Keratinocyte (primary cell): ENCODE measurements at regions not wholly inside any gene's neighbourhood (a gene's known extent, or its start where the extent isn't known, plus 50 kb on each side); places are given as distances from the start of the nearest gene placed in this dataset.

Experiments used
- DNase-seq: peaks from one replicate; pipeline ENCODE4 v3.0.0-alpha.2; 2011; ENCODE audit warnings: low read depth, missing footprints, low spot score
- FAIRE-seq: peaks from 2 replicates; lab custom pipeline; 2011; peaks lifted over from hg19 to GRCh38; lab: Jason Lieb, UNC
- H2AFZ ChIP-seq: 2 replicates; pipeline ENCODE4 v1.6.0; 2012; ENCODE audit warnings: low read length, control low read depth, inconsistent platforms; ENCODE audit not compliant: control insufficient read depth
- H3K27ac ChIP-seq: 2 replicates; pipeline ENCODE4 v1.5.1; 2011; ENCODE audit warnings: low read length; ENCODE audit not compliant: control insufficient read depth, insufficient read depth
- H3K27me3 ChIP-seq: 3 replicates; pipeline ENCODE4 v1.6.0; 2011; ENCODE audit warnings: low read length; ENCODE audit not compliant: control insufficient read depth, insufficient read depth; ENCODE audit errors: extremely low read depth
- H3K36me3 ChIP-seq, 2 experiments: 2 replicates in 1 of 2; 3 replicates in 1 of 2; pipeline ENCODE4 v1.5.1; 2011; ENCODE audit warnings: low read length in 2 of 2, mild to moderate bottlenecking in 1 of 2; ENCODE audit not compliant: control insufficient read depth in 2 of 2, insufficient read depth in 2 of 2; ENCODE audit errors: extremely low read depth in 1 of 2
- H3K4me1 ChIP-seq: 3 replicates; pipeline ENCODE4 v1.5.1; 2011; ENCODE audit warnings: low read length; ENCODE audit not compliant: control insufficient read depth, insufficient read depth; ENCODE audit errors: extremely low read depth
- H3K4me2 ChIP-seq: 3 replicates; pipeline ENCODE4 v1.6.0; 2011; ENCODE audit warnings: low read depth, low read length; ENCODE audit not compliant: control insufficient read depth, insufficient read depth; ENCODE audit errors: extremely low read depth
- H3K4me3 ChIP-seq, 3 experiments: fragments of 200-600 bp in 1 of 3; sonication (generic) in 1 of 3; 2 replicates in 2 of 3; 3 replicates in 1 of 3; pipeline ENCODE4 v1.5.1; 2011 to 2016; ENCODE audit warnings: low read length in 3 of 3, mild to moderate bottlenecking in 3 of 3, control low read depth in 2 of 3, inconsistent platforms in 1 of 3, low read depth in 1 of 3, mixed read lengths in 1 of 3, mixed run types in 1 of 3, moderate library complexity in 1 of 3; ENCODE audit not compliant: control insufficient read depth in 2 of 3, insufficient read depth in 2 of 3; ENCODE audit errors: extremely low read depth in 1 of 3
- H3K79me2 ChIP-seq: 2 replicates; pipeline ENCODE4 v1.6.0; 2012; ENCODE audit warnings: low read length; ENCODE audit not compliant: control insufficient read depth, insufficient read depth
- H3K9ac ChIP-seq: 3 replicates; pipeline ENCODE4 v1.6.0; 2011; ENCODE audit warnings: low read length; ENCODE audit not compliant: control insufficient read depth, insufficient read depth; ENCODE audit errors: extremely low read depth
- H3K9me1 ChIP-seq: 3 replicates; pipeline ENCODE4 v1.6.0; 2011; ENCODE audit warnings: low read length; ENCODE audit not compliant: control insufficient read depth, insufficient read depth; ENCODE audit errors: extremely low read depth
- H3K9me3 ChIP-seq: 2 replicates; pipeline ENCODE4 v1.5.1; 2012; ENCODE audit warnings: low read depth, low read length; ENCODE audit not compliant: control insufficient read depth
- H4K20me1 ChIP-seq: 3 replicates; pipeline ENCODE4 v1.6.0; 2011; ENCODE audit warnings: low read length; ENCODE audit not compliant: control insufficient read depth, insufficient read depth; ENCODE audit errors: extremely low read depth
- CTCF ChIP-seq, 3 experiments: IDR thresholded peaks in 1 of 3; conservative IDR thresholded peaks in 1 of 3; optimal IDR thresholded peaks in 1 of 3; 2 replicates in 2 of 3; 3 replicates in 1 of 3; pipeline versions ENCODE3 to v1.5.1; 2011; ENCODE audit warnings: low read length in 3 of 3, mild to moderate bottlenecking in 3 of 3, moderate library complexity in 2 of 3, control low read depth in 1 of 3, inconsistent platforms in 1 of 3; ENCODE audit not compliant: insufficient read depth in 2 of 3; ENCODE audit errors: extremely low read depth in 1 of 3
- EZH2 ChIP-seq: IDR thresholded peaks from one replicate; pipeline ENCODE4 v1.6.1; 2012; ENCODE audit warnings: inconsistent platforms, mild to moderate bottlenecking, low read length, moderate library complexity
- dilution Hi-C: fragments of 300-500 bp; cut with MboI; formaldehyde crosslinking; loops from one replicate; pipeline ENCODE4 v1.7.0; 2020; ENCODE audit warnings: low sequenced_read_pairs; ENCODE audit not compliant: extremely low pct_ligation_motif_present

GRCh38 chr6:106740287-106740686 is 110.9 kb downstream of the QRSL1 start:
- Histone ChIP-seq H3K9me1 (no peaks in the 10 kb centered on the region), H3K9me3 (peaks cover 2% of the 10 kb centered on the region), H3K36me3 (no peaks in the 10 kb centered on the region), H2AFZ (no peak overlapping the region), H3K4me1 (peaks cover 36% of the 10 kb centered on the region), H3K27me3 (no peaks in the 10 kb centered on the region), H4K20me1 (no peaks in the 10 kb centered on the region), H3K4me3 (no peak overlapping the region), H3K9ac (peak overlapping the region; percentile 0), H3K4me2 (no peak overlapping the region), H3K27ac (peak overlapping the region; percentile 15), H3K79me2 (no peaks in the 10 kb centered on the region)
- dilution Hi-C loops = no loop called here
- DNase-seq (no peak), FAIRE-seq (no peak)
- TF ChIP-seq EZH2 (no peak), CTCF (optimal IDR thresholded peaks at IDR 0.05 in 1 of 3, IDR thresholded peaks at IDR 0.05 in 1 of 3, conservative IDR thresholded peaks at IDR 0.05 in 1 of 3; ENCODE audit: extremely low read depth in 1 of 3, insufficient read depth in 2 of 3, low read length in 3 of 3) (peak in 1 of 3 experiments; percentile 3)

- Histone ChIP-seq H3K9me3 (peaks cover 2% of the 10 kb centered on the region), H3K36me3 (no peaks in the 10 kb centered on the region), H3K27ac (peak overlapping the region; percentile 15), H3K4me3 (no peak overlapping the region), H2AFZ (no peak overlapping the region), H3K79me2 (no peaks in the 10 kb centered on the region), H3K4me2 (peak overlapping the region; percentile 0), H3K4me1 (peaks cover 35% of the 10 kb centered on the region), H4K20me1 (no peaks in the 10 kb centered on the region), H3K9ac (peak overlapping the region; percentile 0), H3K9me1 (no peaks in the 10 kb centered on the region), H3K27me3 (no peaks in the 10 kb centered on the region)
- DNase-seq (no peak), FAIRE-seq (peak; percentile 99)
- dilution Hi-C loops = no loop called here
- TF ChIP-seq EZH2 = no peak
- peak; percentile 29 to 39 (median 30) for TF ChIP-seq CTCF (optimal IDR thresholded peaks at IDR 0.05 in 1 of 3, IDR thresholded peaks at IDR 0.05 in 1 of 3, conservative IDR thresholded peaks at IDR 0.05 in 1 of 3; ENCODE audit: extremely low read depth in 1 of 3, insufficient read depth in 2 of 3, low read length in 3 of 3)
Measured at GRCh38 chr6:106739387-106739786, 110.0 kb downstream of the QRSL1 start.
